ENCODE measurements at regions not wholly inside any gene's neighbourhood (a gene's known extent, or its start where the extent isn't known, plus 50 kb on each side); places are given as distances from the start of the nearest gene placed in this dataset.

GRCh38 chr2:194096402-194096801, 1560.6 kb upstream of the SLC39A10 start:
- Histone ChIP-seq H3K9me3 (replicated peaks; ENCODE audit: control insufficient read depth, insufficient read depth, low read length) (no peaks in the 10 kb centered on the region), H3K9ac (ENCODE audit: control insufficient read depth, insufficient read depth, low read length) (no peak overlapping the region), H3K4me1 (ENCODE audit: control insufficient read depth, insufficient read depth, low read length) (no peaks in the 10 kb centered on the region), H3K4me3 (no peak overlapping the region), H3K36me3 (ENCODE audit: control insufficient read depth in 2 of 2, insufficient read depth in 2 of 2, low read length in 1 of 2) (no peaks in the 10 kb centered on the region), H3K79me2 (ENCODE audit: control insufficient read depth, insufficient read depth, low read length) (no peaks in the 10 kb centered on the region), H3K27ac (ENCODE audit: control insufficient read depth, insufficient read depth) (no peak overlapping the region), H3K27me3 (replicated peaks in 1 of 2; ENCODE audit: control insufficient read depth in 2 of 2, insufficient read depth in 2 of 2, low read length in 1 of 2) (no peaks in the 10 kb centered on the region), H3K4me2 (ENCODE audit: control insufficient read depth, insufficient read depth) (no peak overlapping the region), H2AFZ (ENCODE audit: control insufficient read depth, low read depth, low read length) (no peak overlapping the region; the same call in 1 of the 2 replicates), H4K20me1 (ENCODE audit: control insufficient read depth, insufficient read depth) (no peaks in the 10 kb centered on the region)
- DNase-seq (ENCODE audit: low read depth, low spot score) (no peak), FAIRE-seq (no peak), ATAC-seq (peak; percentile 34; the same call in 2 of the 3 replicates)
- no TSS peak for BruUV-seq (replicated peaks)
- no peak for TF ChIP-seq JUNB (IDR thresholded peaks at IDR 0.05)
- no peak for TF ChIP-seq E4F1 (IDR thresholded peaks at IDR 0.05; ENCODE audit: borderline replicate concordance, partially characterized antibody)
- TF ChIP-seq TARDBP (IDR thresholded peaks at IDR 0.05; ENCODE audit: borderline replicate concordance) = no peak
- no peak for TF ChIP-seq BCL3 (IDR thresholded peaks at IDR 0.05; ENCODE audit: borderline replicate concordance, insufficient read depth, low read depth, low read length, poor library complexity, severe bottlenecking)
- TF ChIP-seq USF2 (IDR thresholded peaks at IDR 0.05; ENCODE audit: borderline replicate concordance, low read depth, low read length) = no peak
- TF ChIP-seq ZBED1 (IDR thresholded peaks at IDR 0.05; ENCODE audit: borderline replicate concordance) = no peak
- no peak for TF ChIP-seq ZNF274 (IDR thresholded peaks at IDR 0.05; ENCODE audit: insufficient read depth, insufficient read length)
- TF ChIP-seq RELB (IDR thresholded peaks at IDR 0.05; ENCODE audit: low read depth) = no peak
- no peak for TF ChIP-seq CHD1 (IDR thresholded peaks at IDR 0.05; ENCODE audit: low read depth, low read length)
- no peak for TF ChIP-seq ASH2L (IDR thresholded peaks at IDR 0.05; ENCODE audit: borderline replicate concordance, low read depth)
- no peak for TF ChIP-seq SRF (IDR thresholded peaks at IDR 0.05; ENCODE audit: low read depth in 2 of 2, low read length in 2 of 2)
- no peak for TF ChIP-seq SMC3 (IDR thresholded peaks at IDR 0.05; ENCODE audit: borderline replicate concordance, low read length)
- no peak for TF ChIP-seq BMI1 (IDR thresholded peaks at IDR 0.05; ENCODE audit: borderline replicate concordance)
- no peak for TF ChIP-seq SPI1 (IDR thresholded peaks at IDR 0.05; ENCODE audit: borderline replicate concordance, insufficient read depth, low read depth, low read length)
- 3% methylated on average over 3 of the region's 3 CpGs for WGBS (ENCODE audit: insufficient coverage, insufficient replicate concordance, low lambda C conversion rate, missing lambda C conversion rate)
- ChIA-PET POLR2A (interaction anchor here (0.5 kb wide), 1 partner anchor 668 kb away, joined by 3 read pairs; no protein-coding TSS in a partner anchor), SMC1A (ENCODE audit: uncharacterized antibody, unreplicated experiment) (interaction anchor here (1.0 to 1.7 kb wide), 2 partner anchors 9 to 19 kb away, joined by 3 to 4 read pairs; no protein-coding TSS in a partner anchor), CTCF (no interaction called here), RAD21 (ENCODE audit: unreplicated experiment) (no interaction called here)
- intact Hi-C loops (cut with micrococcal nuclease; ENCODE audit: unreplicated experiment) = no loop called here
- in situ Hi-C loops (cut with MboI) = no loop called here

Measured in GM12878 (cell line).